Adipose tissue (tissue), 3 donors: ENCODE measurements at regions not wholly inside any gene's neighbourhood (a gene's known extent, or its start where the extent isn't known, plus 50 kb on each side); places are given as distances from the start of the nearest gene placed in this dataset.
"Not testable (repeated sequence)": the region's sequence is repeated elsewhere in the genome, so short reads cannot be mapped to it uniquely, and the experiment has no call there.

Source experiments
- H3K27ac ChIP-seq: one replicate; pipeline ENCODE4 v1.5.1; 2013; ENCODE audit warnings: low read depth, low read length
- WGBS, 3 donors: extraction: QIAGEN DNeasy Blood & Tissue Kit; methylation state at CpG; one replicate each; pipeline ENCODE4 v1.1.7; 2013; 5-methylcytosine and 5-hydroxymethylcytosine counted together
- donor health status: healthy with polysubstance abuse.
- donor health status: Bipolar disorder and iron deficiency.
- donor health status: healthy.

GRCh38 chr18:22700920-22701319 is 232.2 kb upstream of the RBBP8 start:
- no peak overlapping the region for H3K27ac ChIP-seq
- 92 to 95% (median 94%) methylated on average over 1 of the region's 1 CpG for WGBS, 3 donors

GRCh38 chr18:22701326-22701725 is 231.8 kb upstream of the RBBP8 start:
- WGBS, 3 donors = 71 to 89% (median 73%) methylated on average over 6 of the region's 6 CpGs

DNA sequence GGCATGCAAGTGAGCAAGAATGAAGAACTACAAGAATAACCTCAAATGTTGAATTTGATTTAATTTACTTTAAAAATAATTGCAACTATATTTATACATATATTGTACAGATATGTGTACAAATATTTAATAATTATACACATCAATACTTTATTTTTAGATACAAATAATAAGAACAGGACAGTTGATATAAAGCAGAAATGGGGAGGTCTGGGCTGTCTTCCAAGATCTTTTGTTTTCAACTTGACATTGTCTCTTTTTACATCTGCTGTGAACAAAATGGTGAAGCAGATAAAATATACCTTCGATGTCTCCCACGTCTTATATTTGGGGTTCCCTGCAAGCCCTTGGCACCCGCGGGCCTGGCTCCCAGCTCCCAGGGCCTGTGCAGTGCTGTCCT is 231.3 kb upstream of the RBBP8 start:
- WGBS, 3 donors = 71 to 79% (median 76%) methylated on average over 4 of the region's 4 CpGs
- no peak overlapping the region for H3K27ac ChIP-seq

More at GRCh38 chr18:22701326-22701725, 231.8 kb upstream of the RBBP8 start:
- no peak overlapping the region for H3K27ac ChIP-seq

- 50 to 63% (median 56%) methylated on average over 3 of the region's 3 CpGs for WGBS, 3 donors
- H3K27ac ChIP-seq = no peak overlapping the region
Observed at GRCh38 chr18:22702806-22703205, 230.3 kb upstream of the RBBP8 start.

DNA sequence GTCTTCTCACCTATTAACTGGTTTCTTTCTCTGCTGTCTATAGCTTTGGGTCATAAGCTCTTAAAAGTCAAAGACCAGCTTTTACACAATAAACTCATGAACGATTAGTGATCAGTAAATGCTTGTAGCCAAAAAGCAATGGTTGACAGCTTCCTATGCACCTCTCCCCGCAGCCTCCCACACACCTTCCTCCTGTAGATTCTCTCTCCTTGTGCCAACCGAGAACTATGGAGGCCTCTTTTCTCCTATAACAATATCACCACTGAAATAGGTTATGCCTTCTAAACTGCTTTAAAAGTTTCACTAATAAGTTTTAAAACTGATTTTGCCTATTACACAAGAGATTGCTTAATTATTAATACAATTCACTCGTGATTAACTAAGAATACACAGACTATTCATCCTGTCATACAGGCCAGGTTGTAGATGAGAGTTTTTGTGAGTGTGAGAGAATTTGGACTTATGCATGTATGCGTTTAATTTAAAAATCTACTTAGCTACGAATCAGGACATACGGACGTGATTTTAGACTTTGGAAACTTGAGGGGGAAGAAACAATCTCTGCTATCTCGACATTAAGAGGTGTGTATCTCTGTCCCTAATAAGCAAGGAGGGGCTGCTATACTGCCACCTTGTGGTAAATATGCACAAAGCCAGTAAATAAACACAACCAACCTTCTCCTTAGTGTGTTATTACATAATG is 229.1 kb upstream of the RBBP8 start:
- WGBS, 3 donors = 41 to 50% (median 46%) methylated on average over 9 of the region's 9 CpGs
- H3K27ac ChIP-seq = no peak overlapping the region

- WGBS, 3 donors = 90 to 97% (median 96%) methylated on average over 1 of the region's 1 CpG
- no peak overlapping the region for H3K27ac ChIP-seq
Observed at GRCh38 chr18:22704586-22704918, 228.6 kb upstream of the RBBP8 start.

DNA sequence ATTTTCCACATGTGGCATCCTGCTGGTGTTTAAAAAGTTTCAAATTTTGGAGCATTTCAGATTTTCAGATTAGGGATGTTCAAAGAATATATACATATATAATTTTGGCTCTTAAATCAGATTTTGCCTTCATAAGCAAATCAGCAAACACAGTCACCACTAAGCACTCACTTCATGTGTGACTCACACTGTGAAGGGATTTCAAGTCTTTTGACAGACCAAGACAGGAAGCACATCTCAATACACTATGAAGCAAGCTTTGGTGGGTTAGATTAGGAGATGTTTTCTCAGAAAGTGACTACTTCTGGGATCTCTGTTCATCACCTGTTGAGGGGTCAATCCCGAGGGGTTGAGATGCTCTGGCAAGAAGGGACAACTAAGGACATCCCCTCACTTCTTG is 227.8 kb upstream of the RBBP8 start:
- WGBS, 3 donors = 71 to 89% (median 84%) methylated on average over 1 of the region's 1 CpG
- H3K27ac ChIP-seq = no peak overlapping the region

DNA sequence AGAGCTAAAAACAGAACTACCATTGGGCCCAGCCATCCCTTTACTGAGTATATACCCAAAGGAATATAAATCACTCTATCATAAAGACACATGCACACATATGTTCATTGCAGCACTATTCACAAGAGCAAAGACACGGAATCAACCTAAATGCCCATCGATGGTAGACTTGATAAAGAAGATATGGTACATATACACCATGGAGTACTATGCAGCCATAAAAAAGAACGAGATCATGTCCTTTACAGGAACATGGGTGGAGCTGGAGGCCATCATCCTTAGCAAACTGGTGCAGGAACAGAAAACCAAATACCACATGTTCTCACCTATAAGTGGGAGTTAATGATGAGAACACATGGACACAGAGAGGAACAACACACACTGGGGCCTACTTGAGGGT is 227.1 kb upstream of the RBBP8 start:
- 89 to 98% (median 97%) methylated on average over 3 of the region's 3 CpGs for WGBS, 3 donors

DNA sequence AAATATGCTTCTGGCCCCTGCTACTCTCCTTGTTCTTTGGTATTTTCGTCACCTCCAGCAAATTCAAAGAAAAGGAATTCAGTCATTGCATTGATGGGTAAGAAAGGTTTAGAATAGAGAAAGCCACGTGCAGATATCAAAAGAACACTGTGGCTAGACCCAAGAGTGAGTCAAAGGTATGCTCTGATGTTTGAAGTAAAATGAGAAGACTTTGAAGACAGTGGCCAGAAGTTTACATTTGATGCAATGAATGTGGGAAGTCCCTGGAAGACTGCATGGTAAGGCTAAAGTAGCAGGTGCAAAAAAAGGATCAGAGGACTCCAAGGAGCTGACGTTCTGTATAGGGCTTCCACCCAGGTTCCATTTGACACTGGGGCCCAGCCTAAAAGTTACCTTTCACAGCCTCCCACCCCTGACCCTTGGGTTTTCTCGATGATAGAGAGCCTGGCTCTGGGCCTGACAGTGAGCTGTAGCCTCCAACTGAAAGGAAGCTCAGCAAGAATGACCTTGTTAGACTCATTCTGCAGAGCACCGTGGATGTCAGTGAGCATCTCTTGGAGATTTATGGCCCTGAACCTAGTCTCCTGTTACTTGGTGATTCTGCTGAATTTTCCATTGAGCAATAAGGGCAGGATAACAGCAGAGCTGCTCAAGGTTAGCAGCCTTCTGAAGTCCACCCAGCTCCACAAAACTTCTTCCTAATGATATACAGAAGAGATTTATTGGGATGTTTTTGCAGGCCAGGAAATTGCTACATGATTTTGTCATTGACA is 223.7 kb upstream of the RBBP8 start:
- WGBS, 3 donors = 57 to 75% (median 63%) methylated on average over 5 of the region's 5 CpGs
- no peak overlapping the region for H3K27ac ChIP-seq

More for the DNA sequence above, 227.1 kb upstream of the RBBP8 start:
- H3K27ac ChIP-seq = not testable (repeated sequence)

DNA sequence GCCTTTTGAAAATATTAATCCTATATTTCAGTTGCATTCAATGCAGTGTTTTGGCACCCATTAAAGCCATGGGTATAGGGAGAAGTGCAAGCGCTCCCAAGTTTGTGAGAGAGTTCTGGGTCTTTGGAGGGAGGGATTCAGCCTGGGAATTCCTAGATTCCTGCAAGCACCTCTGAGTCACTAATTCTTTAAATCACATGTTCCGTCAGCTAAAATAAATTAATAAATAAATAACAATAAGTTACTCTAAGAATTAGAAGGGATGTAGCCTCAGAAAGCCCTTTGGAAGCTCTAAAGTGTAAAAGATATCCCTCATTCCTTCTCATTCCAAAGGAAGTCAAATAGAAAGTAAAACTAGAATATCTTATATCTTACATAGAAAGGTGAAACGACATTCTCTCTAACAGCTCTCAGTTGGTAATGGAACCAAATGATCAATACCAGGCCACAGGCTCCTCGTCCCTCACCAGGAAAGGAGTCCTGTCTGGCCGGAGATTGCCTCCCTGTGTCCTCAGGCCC is 222.4 kb upstream of the RBBP8 start:
- WGBS, 3 donors = 39 to 51% (median 43%) methylated on average over 5 of the region's 5 CpGs
- peak overlapping the region; percentile 34 for H3K27ac ChIP-seq

DNA sequence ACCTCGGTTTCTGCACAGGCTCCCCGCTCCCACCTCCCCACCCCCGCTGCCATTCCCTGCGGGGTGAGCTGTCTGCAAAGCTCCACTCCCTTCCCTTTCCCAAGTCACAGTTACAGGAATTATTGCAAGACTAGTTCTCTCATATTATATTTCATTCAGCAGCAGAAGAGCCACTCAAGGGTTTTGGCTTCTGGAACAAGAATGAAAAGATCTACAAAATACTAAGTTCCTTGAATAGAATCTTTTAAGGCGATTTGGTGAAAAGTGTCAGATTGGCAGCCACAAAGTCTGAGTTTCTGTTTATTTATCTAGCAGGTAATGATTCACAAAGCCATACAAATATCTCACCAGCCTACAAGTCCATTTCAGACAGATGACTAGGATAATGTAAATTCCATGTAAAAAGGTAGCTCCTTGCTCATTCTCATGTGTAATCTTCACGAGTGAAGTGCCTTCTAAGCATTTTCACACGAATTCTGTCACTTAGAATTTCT is 221.9 kb upstream of the RBBP8 start:
- peak overlapping the region; percentile 34 for H3K27ac ChIP-seq
- 12 to 42% (median 31%) methylated on average over 7 of the region's 7 CpGs for WGBS, 3 donors

DNA sequence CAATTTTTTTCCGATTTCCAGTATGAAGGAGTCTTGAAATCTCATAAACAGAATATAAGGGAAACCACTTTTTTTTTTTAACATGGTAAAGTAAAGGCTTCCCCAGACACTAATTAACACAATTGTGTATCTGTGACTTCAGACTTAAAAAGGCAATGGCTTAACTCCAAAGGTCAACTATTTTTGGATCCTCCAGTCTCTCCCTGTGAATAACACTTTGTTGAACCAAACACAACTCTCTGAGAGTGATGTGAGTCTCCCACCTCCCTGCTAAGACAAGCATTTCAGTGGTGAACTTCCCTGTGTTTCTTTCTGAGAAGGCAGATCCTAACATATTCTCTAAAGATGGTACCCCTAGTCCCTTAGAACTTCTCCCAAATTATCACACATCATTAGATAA is 219.6 kb upstream of the RBBP8 start:
- WGBS, 3 donors = 41 to 81% (median 54%) methylated on average over 1 of the region's 1 CpG
- no peak overlapping the region for H3K27ac ChIP-seq

DNA sequence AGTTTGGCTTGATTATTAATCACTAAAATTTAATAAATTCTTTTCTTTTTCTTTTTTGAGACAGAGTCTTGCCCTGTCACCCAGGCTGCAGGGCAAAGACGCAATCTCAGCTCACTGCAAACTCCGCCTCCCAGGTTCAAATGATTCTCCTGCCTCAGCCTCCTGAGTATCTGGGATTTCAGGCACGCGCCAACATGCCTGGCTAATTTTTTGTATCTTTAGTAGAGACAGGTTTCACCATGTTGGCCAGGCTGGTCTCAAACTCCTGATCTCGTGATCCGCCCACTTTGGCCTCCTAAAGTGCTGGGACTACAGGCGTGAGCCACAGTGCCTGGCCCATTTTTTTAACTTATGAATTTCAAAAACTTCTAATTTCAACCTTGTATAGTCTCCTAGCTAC is 215.6 kb upstream of the RBBP8 start:
- WGBS, 3 donors = 93 to 95% (median 94%) methylated on average over 7 of the region's 7 CpGs
- not testable (repeated sequence) for H3K27ac ChIP-seq

DNA sequence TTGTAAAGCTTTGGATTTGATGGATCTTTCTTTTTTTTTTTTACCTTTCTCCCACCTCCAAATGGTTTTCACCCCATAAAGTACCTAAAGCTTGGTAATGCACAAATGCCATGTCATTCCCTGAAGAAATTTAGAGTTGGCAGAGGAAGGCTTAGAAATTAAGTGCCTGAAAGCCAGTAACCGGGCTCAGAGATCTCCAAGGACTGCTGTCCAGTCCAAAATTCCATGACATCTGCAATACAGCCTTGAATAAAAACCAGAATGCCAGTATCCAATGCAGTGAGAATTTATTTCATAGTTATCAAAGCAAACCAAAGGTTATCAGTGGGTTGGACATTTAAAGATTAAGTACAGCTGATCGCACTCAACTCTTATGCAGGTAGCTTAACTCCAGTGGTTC is 209.9 kb upstream of the RBBP8 start:
- WGBS, 3 donors = 28 to 76% (median 69%) methylated on average over 2 of the region's 2 CpGs
- no peak overlapping the region for H3K27ac ChIP-seq

- 58 to 71% (median 70%) methylated on average over 2 of the region's 2 CpGs for WGBS, 3 donors
- no peak overlapping the region for H3K27ac ChIP-seq
Observed at GRCh38 chr18:22723773-22724172, 209.4 kb upstream of the RBBP8 start.

DNA sequence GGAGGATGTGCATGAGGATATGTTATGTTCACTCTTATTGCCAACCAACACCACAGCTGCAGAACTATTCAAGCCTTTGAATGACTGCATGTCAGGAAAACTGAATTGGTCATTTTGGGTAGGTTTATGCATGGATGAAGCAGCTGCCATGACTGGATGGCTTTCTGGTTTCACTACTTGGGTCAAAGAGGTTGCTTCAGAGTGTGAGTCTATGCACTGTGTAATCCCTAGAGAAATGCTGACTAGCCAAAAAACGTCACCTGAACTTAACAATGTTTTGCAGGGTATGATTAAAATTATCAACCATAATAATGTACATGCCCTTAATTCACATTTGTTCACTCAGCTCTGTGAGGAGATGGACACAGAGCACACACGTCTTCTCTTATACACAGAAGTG is 206.7 kb upstream of the RBBP8 start:
- H3K27ac ChIP-seq = no peak overlapping the region
- WGBS, 3 donors = 71 to 79% (median 77%) methylated on average over 2 of the region's 2 CpGs

DNA sequence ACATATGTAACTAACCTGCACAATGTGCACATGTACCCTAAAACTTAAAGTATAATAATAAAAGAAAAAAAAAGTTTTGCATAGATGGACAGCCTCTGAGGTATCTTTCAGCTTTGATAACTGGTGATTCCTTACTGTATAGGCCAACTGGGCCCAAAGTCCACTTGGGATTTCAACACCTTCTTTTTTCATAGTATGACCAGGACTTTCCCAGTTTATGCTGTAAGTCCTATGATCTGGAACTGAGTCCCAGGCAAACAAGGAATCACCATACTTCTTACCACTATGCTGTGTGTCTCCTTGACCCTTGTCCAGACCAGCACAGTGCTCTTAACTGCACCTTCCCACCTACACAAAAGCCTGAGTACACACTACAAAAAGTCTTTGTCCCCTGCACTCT is 205.1 kb upstream of the RBBP8 start:
- no peak overlapping the region for H3K27ac ChIP-seq

GRCh38 chr18:22728481-22729105 is 204.5 kb upstream of the RBBP8 start:
- WGBS, 3 donors = 14 to 35% (median 31%) methylated on average over 1 of the region's 1 CpG
- H3K27ac ChIP-seq = no peak overlapping the region

DNA sequence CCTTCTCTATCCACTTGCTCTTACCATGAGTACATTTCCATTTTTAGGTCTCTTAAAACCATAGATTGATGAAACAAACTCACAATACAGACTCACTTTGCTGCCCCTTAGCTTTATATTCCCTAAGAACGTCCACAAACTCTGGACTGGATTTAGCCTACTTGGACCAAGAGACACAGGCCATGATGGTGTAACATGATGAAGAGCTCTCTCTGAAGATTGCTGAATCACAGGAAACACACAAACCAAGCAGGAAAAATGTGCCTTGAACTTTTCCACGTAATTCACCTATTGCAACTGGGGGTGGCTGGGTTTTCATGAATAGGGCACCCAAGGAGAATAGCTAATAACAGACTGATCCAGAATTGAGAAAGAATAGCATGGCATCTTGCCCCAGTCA is 201.7 kb upstream of the RBBP8 start:
- H3K27ac ChIP-seq = no peak overlapping the region
- 44 to 76% (median 57%) methylated on average over 2 of the region's 2 CpGs for WGBS, 3 donors
